Fibroblast of lung (primary cell): ENCODE measurements at regions not wholly inside any gene's neighbourhood (a gene's known extent, or its start where the extent isn't known, plus 50 kb on each side); places are given as distances from the start of the nearest gene placed in this dataset.
A peak's percentile ranks its signal among the peaks of the same experiment; 100 is the strongest.

Source experiments
- DNase-seq, 2 donors: peaks; one replicate each; pipeline versions ENCODE4 v3.0.0 to v3.0.0-alpha.2; 2010; ENCODE audit warnings: low read depth in 2 of 2
- H2AFZ ChIP-seq: 2 replicates; pipeline ENCODE4 v1.5.1; 2012; ENCODE audit warnings: low read length, control low read depth, inconsistent platforms
- H3K27ac ChIP-seq: 2 replicates; pipeline ENCODE4 v1.5.1; 2011; ENCODE audit warnings: low read length, control low read depth; ENCODE audit not compliant: insufficient read depth
- H3K27me3 ChIP-seq: 2 replicates; pipeline ENCODE4 v1.5.1; 2011; ENCODE audit warnings: mild to moderate bottlenecking, low read length; ENCODE audit not compliant: control insufficient read depth, insufficient read depth
- H3K36me3 ChIP-seq: 2 replicates; pipeline ENCODE4 v1.5.1; 2011; ENCODE audit warnings: low read length; ENCODE audit not compliant: control insufficient read depth, insufficient read depth
- H3K4me1 ChIP-seq: 2 replicates; pipeline ENCODE4 v1.5.1; 2011; ENCODE audit warnings: low read length; ENCODE audit not compliant: control insufficient read depth, insufficient read depth; ENCODE audit errors: extremely low read depth
- H3K4me2 ChIP-seq: 2 replicates; pipeline ENCODE4 v1.5.1; 2011; ENCODE audit warnings: low read length, control low read depth; ENCODE audit not compliant: insufficient read depth; ENCODE audit errors: extremely low read depth
- H3K4me3 ChIP-seq, 4 experiments: fragments of 200-600 bp in 1 of 4; sonication (generic) in 1 of 4; replicated peaks in 1 of 4; 2 replicates each; pipeline ENCODE4 v1.5.1; 2011 to 2016; ENCODE audit warnings: low read length in 4 of 4, low read depth in 3 of 4, mild to moderate bottlenecking in 3 of 4, control low read depth in 2 of 4, inconsistent platforms in 1 of 4, mixed read lengths in 1 of 4; ENCODE audit not compliant: insufficient read depth in 1 of 4; ENCODE audit errors: control extremely low read depth in 1 of 4
- H3K79me2 ChIP-seq: 2 replicates; pipeline ENCODE4 v1.5.1; 2012; ENCODE audit warnings: mild to moderate bottlenecking, low read length, inconsistent platforms; ENCODE audit not compliant: control insufficient read depth, insufficient read depth
- H3K9ac ChIP-seq: 2 replicates; pipeline ENCODE4 v1.5.1; 2011; ENCODE audit warnings: mild to moderate bottlenecking, low read length, control low read depth; ENCODE audit not compliant: insufficient read depth
- H3K9me3 ChIP-seq: 2 replicates; pipeline ENCODE4 v1.5.1; 2012; ENCODE audit warnings: low read depth, low read length; ENCODE audit not compliant: control insufficient read depth, insufficient read depth
- H4K20me1 ChIP-seq: 2 replicates; pipeline ENCODE4 v1.5.1; 2011; ENCODE audit warnings: low read length; ENCODE audit not compliant: control insufficient read depth, insufficient read depth; ENCODE audit errors: extremely low read depth
- CTCF ChIP-seq, 2 donors: IDR thresholded peaks in 1 of 2; conservative IDR thresholded peaks in 1 of 2; 1 replicate in 1 of 2; 2 replicates in 1 of 2; pipeline ENCODE4 v1.5.1; 2011 to 2012; ENCODE audit warnings: low read length in 2 of 2, control low read depth in 1 of 2, inconsistent platforms in 1 of 2, low read depth in 1 of 2, mild to moderate bottlenecking in 1 of 2
- EZH2 ChIP-seq: IDR thresholded peaks from 2 replicates; pipeline ENCODE4 v1.5.1; 2012; ENCODE audit warnings: low read length, control low read depth, mild to moderate bottlenecking; ENCODE audit errors: missing control alignments

GRCh38 chr13:87355451-87355850 lies 315.7 kb upstream of the SLITRK5 start:
- no peaks in the 10 kb centered on the region for H3K27me3 ChIP-seq
- H3K9me3 ChIP-seq: no peaks in the 10 kb centered on the region
- H3K27ac ChIP-seq: no peak overlapping the region
- no peaks in the 10 kb centered on the region for H3K4me1 ChIP-seq
- no peak overlapping the region for H3K4me2 ChIP-seq
- no peak for TF ChIP-seq EZH2
- H3K79me2 ChIP-seq: no peaks in the 10 kb centered on the region
- no peaks in the 10 kb centered on the region for H4K20me1 ChIP-seq
- H3K36me3 ChIP-seq: no peaks in the 10 kb centered on the region
- no peak overlapping the region for H3K9ac ChIP-seq
- no peak overlapping the region for H2AFZ ChIP-seq
- peak in 1 of 2 donors; percentile 13 for DNase-seq
- no peak overlapping the region for H3K4me3 ChIP-seq

DNA sequence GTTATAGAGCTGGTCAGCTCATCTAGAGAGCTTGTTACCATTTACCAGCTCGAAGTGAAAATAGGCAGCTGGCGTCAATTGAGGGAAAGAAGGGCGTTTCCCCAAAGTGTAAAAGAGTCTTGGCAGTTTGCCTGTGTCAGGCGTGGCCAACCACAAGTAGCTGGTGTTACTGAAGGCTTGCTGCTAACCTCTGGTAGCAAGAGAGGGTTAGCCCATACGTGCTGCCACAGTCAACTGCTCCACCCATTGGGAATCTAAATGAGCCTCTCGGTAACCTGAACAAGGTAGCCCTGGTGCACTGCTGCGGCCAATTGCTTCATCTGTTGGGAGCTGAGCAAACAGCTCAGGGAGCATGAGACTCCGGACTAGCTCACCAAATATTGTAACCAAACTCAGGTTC lies 314.9 kb upstream of the SLITRK5 start:
- no peaks in the 10 kb centered on the region for H3K9me3 ChIP-seq
- peak in 1 of 2 donors; percentile 8 for DNase-seq
- no peaks in the 10 kb centered on the region for H3K79me2 ChIP-seq
- no peak overlapping the region for H3K4me2 ChIP-seq
- H3K9ac ChIP-seq: no peak overlapping the region
- no peaks in the 10 kb centered on the region for H3K4me1 ChIP-seq
- H3K36me3 ChIP-seq: no peaks in the 10 kb centered on the region
- no peak overlapping the region for H2AFZ ChIP-seq
- no peak overlapping the region for H3K27ac ChIP-seq
- H4K20me1 ChIP-seq: no peaks in the 10 kb centered on the region
- no peak for TF ChIP-seq EZH2
- TF ChIP-seq CTCF (conservative IDR thresholded peaks at IDR 0.05 in 1 of 2, IDR thresholded peaks at IDR 0.05 in 1 of 2; ENCODE audit: low read depth in 1 of 2, low read length in 2 of 2): no peak
- H3K27me3 ChIP-seq: no peaks in the 10 kb centered on the region
- H3K4me3 ChIP-seq: no peak overlapping the region

GRCh38 chr13:87358319-87358718 lies 312.9 kb upstream of the SLITRK5 start:
- no peaks in the 10 kb centered on the region for H3K9me3 ChIP-seq
- H3K27ac ChIP-seq: no peak overlapping the region
- no peak for DNase-seq
- H3K36me3 ChIP-seq: no peaks in the 10 kb centered on the region
- no peak overlapping the region for H3K4me3 ChIP-seq
- H3K79me2 ChIP-seq: no peaks in the 10 kb centered on the region
- no peak for TF ChIP-seq CTCF (conservative IDR thresholded peaks at IDR 0.05 in 1 of 2, IDR thresholded peaks at IDR 0.05 in 1 of 2; ENCODE audit: low read depth in 1 of 2, low read length in 2 of 2)
- TF ChIP-seq EZH2: no peak
- H3K27me3 ChIP-seq: no peaks in the 10 kb centered on the region
- no peaks in the 10 kb centered on the region for H3K4me1 ChIP-seq
- no peak overlapping the region for H3K9ac ChIP-seq
- H2AFZ ChIP-seq: no peak overlapping the region
- H4K20me1 ChIP-seq: no peaks in the 10 kb centered on the region
- H3K4me2 ChIP-seq: no peak overlapping the region
